Left ventricle myocardium inferior (tissue), 1 donor: ENCODE measurements at regions not wholly inside any gene's neighbourhood (a gene's known extent, or its start where the extent isn't known, plus 50 kb on each side); places are given as distances from the start of the nearest gene placed in this dataset.

Source experiments
- DNase-seq: peaks from one replicate; pipeline ENCODE4 v3.0.0-alpha.2; 2020
- H3K27ac ChIP-seq: fragments of 200-600 bp; replicated peaks from 2 replicates; pipeline ENCODE4 v1.8.0; 2021
- H3K27me3 ChIP-seq: fragments of 200-600 bp; 2 replicates; pipeline ENCODE4 v1.8.0; 2021; ENCODE audit warnings: low read depth
- H3K36me3 ChIP-seq: fragments of 200-600 bp; 2 replicates; pipeline ENCODE4 v1.8.0; 2021
- H3K4me1 ChIP-seq: fragments of 200-600 bp; 2 replicates; pipeline ENCODE4 v1.8.0; 2021
- H3K4me3 ChIP-seq: fragments of 200-600 bp; 2 replicates; pipeline ENCODE4 v1.8.0; 2021; ENCODE audit warnings: mild to moderate bottlenecking, moderate library complexity
- H3K9me3 ChIP-seq: fragments of 200-600 bp; replicated peaks from 2 replicates; pipeline ENCODE4 v1.8.0; 2021
- CTCF ChIP-seq: fragments of 200-600 bp; IDR thresholded peaks from 2 replicates; pipeline ENCODE4 v1.8.0; 2021; ENCODE audit warnings: antibody characterized with exemption, mild to moderate bottlenecking, borderline replicate concordance
- intact Hi-C: fragments of 100-400 bp; cut with micrococcal nuclease; formaldehyde crosslinking; loops from one replicate; pipeline ENCODE4 v1.11.0; 2022
- donor health status: DM: no; HTN: yes; CAD: no; lungs with severe emphysema.

- H3K27ac ChIP-seq: no peak overlapping the region
- TF ChIP-seq CTCF: no peak
- intact Hi-C loops: no loop called here
Observed at GRCh38 chr10:35889971-35890675, 248.0 kb upstream of the FZD8 start.

GRCh38 chr10:35889226-35889625, 247.1 kb upstream of the FZD8 start:
- Histone ChIP-seq H3K4me3 (no peak overlapping the region), H3K4me1 (peaks cover 8% of the 10 kb centered on the region), H3K9me3 (peaks cover 7% of the 10 kb centered on the region), H3K27me3 (no peaks in the 10 kb centered on the region), H3K36me3 (no peaks in the 10 kb centered on the region), H3K27ac (no peak overlapping the region)
- TF ChIP-seq CTCF: no peak
- no peak for DNase-seq
- intact Hi-C loops: no loop called here

More at GRCh38 chr10:35889971-35890675, 248.0 kb upstream of the FZD8 start:
- Histone ChIP-seq H3K4me3 (no peak overlapping the region), H3K36me3 (no peaks in the 10 kb centered on the region), H3K9me3 (peaks cover 9% of the 10 kb centered on the region), H3K27me3 (no peaks in the 10 kb centered on the region), H3K4me1 (peaks cover 2% of the 10 kb centered on the region)
- no peak for DNase-seq

GRCh38 chr10:35888400-35888799, 246.3 kb upstream of the FZD8 start:
- no peak for TF ChIP-seq CTCF
- no peaks in the 10 kb centered on the region for H3K27me3 ChIP-seq
- peaks cover 8% of the 10 kb centered on the region for H3K4me1 ChIP-seq
- H3K36me3 ChIP-seq: no peaks in the 10 kb centered on the region
- no peak overlapping the region for H3K27ac ChIP-seq
- intact Hi-C loops: no loop called here
- DNase-seq: no peak
- no peak overlapping the region for H3K4me3 ChIP-seq
- H3K9me3 ChIP-seq: no peaks in the 10 kb centered on the region

- TF ChIP-seq CTCF: no peak
- Histone ChIP-seq H3K4me1 (peaks cover 8% of the 10 kb centered on the region), H3K36me3 (no peaks in the 10 kb centered on the region), H3K27ac (no peak overlapping the region), H3K27me3 (no peaks in the 10 kb centered on the region), H3K4me3 (no peak overlapping the region), H3K9me3 (no peaks in the 10 kb centered on the region)
- intact Hi-C loops: no loop called here
- DNase-seq: no peak
Observed at GRCh38 chr10:35887685-35888084, 245.6 kb upstream of the FZD8 start.

- no peak for DNase-seq
- Histone ChIP-seq H3K9me3 (no peaks in the 10 kb centered on the region), H3K27ac (no peak overlapping the region), H3K4me3 (no peak overlapping the region), H3K4me1 (peaks cover 8% of the 10 kb centered on the region), H3K27me3 (no peaks in the 10 kb centered on the region), H3K36me3 (no peaks in the 10 kb centered on the region)
- TF ChIP-seq CTCF: no peak
- intact Hi-C loops: no loop called here
Observed at GRCh38 chr10:35885076-35885475, 243.0 kb upstream of the FZD8 start.
